K562 (cell line): ENCODE measurements at regions not wholly inside any gene's neighbourhood (a gene's known extent, or its start where the extent isn't known, plus 50 kb on each side); places are given as distances from the start of the nearest gene placed in this dataset.

Experiments used
- ATAC-seq: fragments of 200-7000 bp; cut with Tn5 transposase; 3 replicates; pipeline ENCODE4 v1.9.1; 2020; ENCODE audit warnings: moderate library complexity
- BruUV-seq: library from RNA; stranded (reverse); fragments of 400-500 nt; replicated peaks from 2 replicates; lab custom pipeline; 2021; lab: Mats Ljungman, UMichigan
- CTCF ChIA-PET: fragments of 300-600 bp; formaldehyde crosslinking; extraction: SDS; loops from one replicate; lab custom pipeline; 2021; ENCODE audit warnings: low intra/inter-chr PET ratio; lab: Yijun Ruan, JAX
- POLR2A ChIA-PET: fragments of 300-600, 350-650 bp; sonication (Branson Sonifier 250); formaldehyde crosslinking; extraction: SDS; loops from one replicate; lab custom pipeline; 2021; ENCODE audit warnings: antibody characterized with exemption, inconsistent platforms; lab: Yijun Ruan, JAX
- DNase-seq, 4 experiments: peaks; one replicate each; pipeline versions ENCODE4 v3.0.0 to v3.0.0-alpha.2; 2011 to 2018; ENCODE audit warnings: low spot score in 3 of 4, mixed read lengths in 3 of 4; ENCODE audit errors: extremely low read depth in 1 of 4
- FAIRE-seq: peaks from 2 replicates; lab custom pipeline; 2011; peaks lifted over from hg19 to GRCh38; lab: Jason Lieb, UNC
- H2AFZ ChIP-seq: 2 replicates; pipeline ENCODE4 v1.6.0; 2011; ENCODE audit warnings: low read depth, low read length, control low read depth, inconsistent platforms
- H3K27ac ChIP-seq: fragments of 200-600 bp; 3 replicates; pipeline ENCODE4 v1.8.0; 2011; ENCODE audit warnings: low read depth, mild to moderate bottlenecking, control low read depth, inconsistent platforms, low read length, moderate library complexity, mixed read lengths; ENCODE audit errors: extremely low read depth
- H3K27me3 ChIP-seq, 2 experiments: fragments of 300-600 bp in 1 of 2; 2 replicates in 1 of 2; 3 replicates in 1 of 2; pipeline versions ENCODE4 v1.6.0 to v1.8.0; 2011; ENCODE audit warnings: inconsistent platforms in 2 of 2, low read length in 2 of 2, mild to moderate bottlenecking in 1 of 2, mixed read lengths in 1 of 2, moderate library complexity in 1 of 2; ENCODE audit not compliant: control insufficient read depth in 2 of 2, insufficient read depth in 2 of 2
- H3K36me3 ChIP-seq: fragments of 300-600 bp; 3 replicates; pipeline ENCODE4 v1.8.0; 2011; ENCODE audit warnings: mild to moderate bottlenecking, low read length, inconsistent platforms; ENCODE audit not compliant: control insufficient read depth, insufficient read depth
- H3K4me1 ChIP-seq, 2 experiments: fragments of 200-600 bp in 1 of 2; replicated peaks in 1 of 2; 2 replicates in 1 of 2; 3 replicates in 1 of 2; pipeline versions ENCODE4 v1.5.1 to v1.8.0; 2011; ENCODE audit warnings: inconsistent platforms in 2 of 2, low read length in 2 of 2, mild to moderate bottlenecking in 1 of 2, mixed read lengths in 1 of 2, moderate library complexity in 1 of 2; ENCODE audit not compliant: control insufficient read depth in 2 of 2, insufficient read depth in 2 of 2
- H3K4me2 ChIP-seq: 2 replicates; pipeline ENCODE4 v1.6.1; 2011; ENCODE audit warnings: low read length, control low read depth, inconsistent platforms, mixed read lengths; ENCODE audit not compliant: insufficient read depth
- H3K4me3 ChIP-seq: fragments of 200-600 bp; sonication (generic), shearing (Covaris generic); 2 replicates; pipeline ENCODE4 v1.5.1; 2016; ENCODE audit warnings: control low read depth, inconsistent platforms
- H3K79me2 ChIP-seq: fragments of 200-600 bp; 3 replicates; pipeline ENCODE4 v1.8.0; 2011; ENCODE audit warnings: low read length, inconsistent platforms; ENCODE audit not compliant: control insufficient read depth, insufficient read depth
- H3K9ac ChIP-seq, 2 experiments: 2 replicates each; pipeline versions ENCODE4 v1.6.0 to v1.6.1; 2011; ENCODE audit warnings: low read depth in 2 of 2, low read length in 2 of 2, control low read depth in 1 of 2, inconsistent platforms in 1 of 2, mild to moderate bottlenecking in 1 of 2, mixed read lengths in 1 of 2; ENCODE audit not compliant: insufficient read depth in 1 of 2
- H3K9me1 ChIP-seq: one replicate; pipeline ENCODE4 v1.6.0; 2011; ENCODE audit warnings: inconsistent platforms, mild to moderate bottlenecking, low read length, moderate library complexity; ENCODE audit not compliant: control insufficient read depth, insufficient read depth
- H3K9me3 ChIP-seq: replicated peaks from 2 replicates; pipeline ENCODE4 v1.5.1; 2011; ENCODE audit warnings: low read depth, low read length, inconsistent platforms; ENCODE audit not compliant: control insufficient read depth, insufficient read depth
- H4K20me1 ChIP-seq: replicated peaks from 2 replicates; pipeline ENCODE4 v1.6.1; 2011; ENCODE audit warnings: low read length, inconsistent platforms, mixed read lengths; ENCODE audit not compliant: control insufficient read depth, insufficient read depth
- BHLHE40 ChIP-seq: IDR thresholded peaks from 2 replicates; pipeline ENCODE4 v1.6.1; 2011; ENCODE audit warnings: low read length, improper control_type of control experiment
- FOXJ3 ChIP-seq: sonication (generic); formaldehyde crosslinking; IDR thresholded peaks from 2 replicates; pipeline ENCODE4 v1.4.0; 2020; ENCODE audit warnings: mild to moderate bottlenecking, missing genetic modification reagents
- MLX ChIP-seq, 2 experiments: fragments of 450-650 bp in 1 of 2; sonication (generic) in 1 of 2; formaldehyde crosslinking; conservative IDR thresholded peaks; 2 replicates each; pipeline versions ENCODE4 v1.4.0 to v1.8.1; 2020 to 2022; ENCODE audit warnings: mild to moderate bottlenecking in 1 of 2, missing genetic modification reagents in 1 of 2
- NR3C1 ChIP-seq: sonication (generic); formaldehyde crosslinking; IDR thresholded peaks from 2 replicates; pipeline ENCODE4 v1.8.1; 2022; ENCODE audit warnings: missing genetic modification reagents
- PBX2 ChIP-seq, 2 experiments: IDR thresholded peaks in 1 of 2; conservative IDR thresholded peaks in 1 of 2; 2 replicates each; pipeline ENCODE4 v1.6.1; 2016; ENCODE audit warnings: low read depth in 2 of 2, mild to moderate bottlenecking in 1 of 2, missing compliant biosample characterization in 1 of 2, missing genetic modification characterization in 1 of 2, moderate library complexity in 1 of 2
- PRMT5 ChIP-seq: sonication (generic); formaldehyde crosslinking; IDR thresholded peaks from 2 replicates; pipeline ENCODE4 v1.5.0; 2020; ENCODE audit warnings: missing genetic modification reagents
- RNF2 ChIP-seq: sonication (generic); IDR thresholded peaks from 2 replicates; pipeline ENCODE4 v1.6.1; 2016
- ZNF655 ChIP-seq: fragments of 250-450 bp; sonication (Bioruptor Pico); IDR thresholded peaks from 2 replicates; pipeline ENCODE4 v1.5.0; 2021
- ZNF830 ChIP-seq: fragments of 250-450 bp; sonication (Bioruptor Pico); IDR thresholded peaks from 2 replicates; pipeline ENCODE4 v1.5.0; 2021; ENCODE audit warnings: mild to moderate bottlenecking
- in situ Hi-C: fragments of 300-500 bp; cut with MboI; formaldehyde crosslinking; loops from 4 replicates; pipeline ENCODE4 v1.15.0; 2018; ENCODE audit warnings: inconsistent platforms, mixed read lengths
- intact Hi-C: fragments of 100-400 bp; cut with micrococcal nuclease; formaldehyde crosslinking; loops from 2 replicates; pipeline ENCODE4 v1.14.2; 2022
- TF ChIP-seq, protein P1 (sequence below), 2 experiments: fragments of 200-800 bp in 1 of 2; sonication (Bioruptor generic) in 1 of 2; sonication (generic) in 1 of 2; formaldehyde crosslinking in 1 of 2; IDR thresholded peaks in 1 of 2; conservative IDR thresholded peaks in 1 of 2; 2 replicates each; pipeline versions ENCODE4 v1.5.0 to v1.6.1; 2016 to 2020; ENCODE audit warnings: missing compliant biosample characterization in 1 of 2, missing genetic modification characterization in 1 of 2, missing genetic modification reagents in 1 of 2
- TF ChIP-seq, protein P2 (sequence below): fragments of 450-650 bp; formaldehyde crosslinking; conservative IDR thresholded peaks from 2 replicates; pipeline ENCODE4 v1.4.0; 2022; ENCODE audit warnings: mild to moderate bottlenecking, missing genetic modification characterization
- TF ChIP-seq, protein P3 (sequence below): fragments of 250-450 bp; sonication (Bioruptor Pico); IDR thresholded peaks from 2 replicates; pipeline ENCODE4 v1.8.0; 2022; ENCODE audit warnings: moderate library complexity, mild to moderate bottlenecking, inconsistent platforms

GRCh38 chr22:22076361-22076760, 93.8 kb upstream of the TOP3B start:
- H3K79me2 ChIP-seq: no peaks in the 10 kb centered on the region
- ATAC-seq (no peak), FAIRE-seq (no peak), DNase-seq (no peak)
- H3K9ac ChIP-seq: no peak overlapping the region
- no peaks in the 10 kb centered on the region for H3K9me3 ChIP-seq
- H3K4me1 ChIP-seq: peaks cover 0 to 5% of the 10 kb centered on the region in 2 experiments; a peak in 1 of 5 replicates
- H3K27me3 ChIP-seq: peaks cover 33 to 58% of the 10 kb centered on the region in 2 experiments; a peak in 4 of 5 replicates
- no peak overlapping the region for H3K4me2 ChIP-seq
- ChIA-PET POLR2A (interaction anchor here (10.6 kb wide), 1 partner anchor 8 kb away, joined by 121 read pairs; no protein-coding TSS in a partner anchor), CTCF (interaction anchor here (0.6 kb wide), 2 partner anchors 68 to 123 kb away, joined by 3 to 4 read pairs; no protein-coding TSS in a partner anchor)
- H4K20me1 ChIP-seq: peaks cover 11% of the 10 kb centered on the region; the same call in 1 of the 2 replicates
- intact Hi-C loops (loop anchor here (2.0 kb wide), 1 partner anchor 20 kb away; no protein-coding TSS in a partner anchor), in situ Hi-C loops (no loop called here)
- no peak overlapping the region for H2AFZ ChIP-seq
- H3K36me3 ChIP-seq: no peaks in the 10 kb centered on the region
- H3K9me1 ChIP-seq: peaks cover 4% of the 10 kb centered on the region
- H3K27ac ChIP-seq: no peak overlapping the region
- H3K4me3 ChIP-seq: no peak overlapping the region
- no TSS peak for BruUV-seq
- no peak for TF ChIP-seq ZNF655 (CRISPR knock-in tag)
- peak; percentile 71; the same call in 1 of the 2 replicates for TF ChIP-seq PRMT5 (CRISPR knock-in tag)
- no peak for TF ChIP-seq RNF2
- TF ChIP-seq ZNF830: 0 out of 2 replicates have a peak, but pooled peaks have one; percentile 74
- TF ChIP-seq, protein P1, sequence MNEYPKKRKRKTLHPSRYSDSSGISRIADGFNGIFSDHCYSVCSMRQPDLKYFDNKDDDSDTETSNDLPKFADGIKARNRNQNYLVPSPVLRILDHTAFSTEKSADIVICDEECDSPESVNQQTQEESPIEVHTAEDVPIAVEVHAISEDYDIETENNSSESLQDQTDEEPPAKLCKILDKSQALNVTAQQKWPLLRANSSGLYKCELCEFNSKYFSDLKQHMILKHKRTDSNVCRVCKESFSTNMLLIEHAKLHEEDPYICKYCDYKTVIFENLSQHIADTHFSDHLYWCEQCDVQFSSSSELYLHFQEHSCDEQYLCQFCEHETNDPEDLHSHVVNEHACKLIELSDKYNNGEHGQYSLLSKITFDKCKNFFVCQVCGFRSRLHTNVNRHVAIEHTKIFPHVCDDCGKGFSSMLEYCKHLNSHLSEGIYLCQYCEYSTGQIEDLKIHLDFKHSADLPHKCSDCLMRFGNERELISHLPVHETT (CRISPR knock-in tag; conservative IDR thresholded peaks at IDR 0.05 in 1 of 2, IDR thresholded peaks at IDR 0.05 in 1 of 2): 0 out of 4 replicates have a peak, but pooled peaks of 1 of the 2 experiments have one; percentile 15
- TF ChIP-seq, protein P2, sequence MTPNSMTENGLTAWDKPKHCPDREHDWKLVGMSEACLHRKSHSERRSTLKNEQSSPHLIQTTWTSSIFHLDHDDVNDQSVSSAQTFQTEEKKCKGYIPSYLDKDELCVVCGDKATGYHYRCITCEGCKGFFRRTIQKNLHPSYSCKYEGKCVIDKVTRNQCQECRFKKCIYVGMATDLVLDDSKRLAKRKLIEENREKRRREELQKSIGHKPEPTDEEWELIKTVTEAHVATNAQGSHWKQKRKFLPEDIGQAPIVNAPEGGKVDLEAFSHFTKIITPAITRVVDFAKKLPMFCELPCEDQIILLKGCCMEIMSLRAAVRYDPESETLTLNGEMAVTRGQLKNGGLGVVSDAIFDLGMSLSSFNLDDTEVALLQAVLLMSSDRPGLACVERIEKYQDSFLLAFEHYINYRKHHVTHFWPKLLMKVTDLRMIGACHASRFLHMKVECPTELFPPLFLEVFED (CRISPR knock-in tag): no peak
- TF ChIP-seq MLX (CRISPR knock-in tag; conservative IDR thresholded peaks at IDR 0.05): 0 out of 4 replicates have a peak, but pooled peaks of 1 of the 2 experiments have one; percentile 32
- TF ChIP-seq FOXJ3: peak; percentile 59; the same call in 1 of the 2 replicates
- TF ChIP-seq, protein P3, sequence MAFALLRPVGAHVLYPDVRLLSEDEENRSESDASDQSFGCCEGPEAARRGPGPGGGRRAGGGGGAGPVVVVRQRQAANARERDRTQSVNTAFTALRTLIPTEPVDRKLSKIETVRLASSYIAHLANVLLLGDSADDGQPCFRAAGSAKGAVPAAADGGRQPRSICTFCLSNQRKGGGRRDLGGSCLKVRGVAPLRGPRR (CRISPR knock-in tag): no peak
- TF ChIP-seq BHLHE40: no peak
- TF ChIP-seq NR3C1: 0 out of 2 replicates have a peak, but pooled peaks have one; percentile 17
- peak; percentile 30; the same call in 1 of the 2 replicates for TF ChIP-seq PBX2 (CRISPR knock-in tag; IDR thresholded peaks at IDR 0.05; ENCODE audit: low read depth)
- TF ChIP-seq PBX2 (tag; conservative IDR thresholded peaks at IDR 0.05; ENCODE audit: low read depth): no peak
